ENCODE measurements at regions not wholly inside any gene's neighbourhood (a gene's known extent, or its start where the extent isn't known, plus 50 kb on each side); places are given as distances from the start of the nearest gene placed in this dataset.

- no peak for TF ChIP-seq POLR2A (IDR thresholded peaks at IDR 0.05)
- TF ChIP-seq CTCF (IDR thresholded peaks at IDR 0.05) = no peak
- TF ChIP-seq EP300 (IDR thresholded peaks at IDR 0.05; ENCODE audit: low read depth) = no peak
Measured at GRCh38 chr15:69643971-69644370, 191.4 kb downstream of the RPLP1 start.
